IMR-90 (cell line): ENCODE measurements at regions not wholly inside any gene's neighbourhood (a gene's known extent, or its start where the extent isn't known, plus 50 kb on each side); places are given as distances from the start of the nearest gene placed in this dataset.

Experiments used
- ATAC-seq: fragments of 200-7000 bp; cut with Tn5 transposase; 2 replicates; pipeline ENCODE4 v1.9.1; 2020; ENCODE audit warnings: low read depth, mild to moderate bottlenecking, moderate library complexity
- BruUV-seq: library from RNA; stranded (reverse); fragments of 400-500 nt; replicated peaks from 2 replicates; lab custom pipeline; 2021; lab: Mats Ljungman, UMichigan
- CTCF ChIA-PET: fragments of 300-600 bp; formaldehyde crosslinking; extraction: SDS; loops from one replicate; lab custom pipeline; 2021; ENCODE audit warnings: antibody characterized with exemption; lab: Yijun Ruan, JAX
- POLR2A ChIA-PET: fragments of 300-600 bp; sonication (Branson Sonifier 250); formaldehyde crosslinking; loops from one replicate; lab custom pipeline; 2022; ENCODE audit warnings: antibody characterized with exemption; ENCODE audit not compliant: unreplicated experiment; lab: Charles Lee
- DNase-seq: peaks from one replicate; pipeline ENCODE4 v3.0.0; 2013
- H2AFZ ChIP-seq: replicated peaks from 2 replicates; pipeline ENCODE3; 2013; ENCODE audit warnings: low read length, mild to moderate bottlenecking; ENCODE audit not compliant: poor library complexity
- H2AK5ac ChIP-seq: 2 replicates; pipeline ENCODE4 v1.6.1; 2013; ENCODE audit warnings: low read depth, low read length, inconsistent platforms
- H2AK9ac ChIP-seq: replicated peaks from 2 replicates; pipeline ENCODE3; 2013; ENCODE audit warnings: mild to moderate bottlenecking, low read depth, low read length, moderate library complexity; ENCODE audit not compliant: poor library complexity
- H2BK120ac ChIP-seq: 2 replicates; pipeline ENCODE4 v1.6.1; 2013; ENCODE audit warnings: low read depth, low read length, inconsistent platforms
- H2BK15ac ChIP-seq: 3 replicates; pipeline ENCODE4 v1.6.1; 2013; ENCODE audit warnings: low read depth, low read length, inconsistent platforms
- H2BK20ac ChIP-seq: 2 replicates; pipeline ENCODE4 v1.6.1; 2013; ENCODE audit warnings: low read depth, mild to moderate bottlenecking, inconsistent platforms, low read length, moderate library complexity
- H2BK5ac ChIP-seq: 2 replicates; pipeline ENCODE4 v1.6.1; 2013; ENCODE audit warnings: mild to moderate bottlenecking, low read depth, low read length, inconsistent platforms; ENCODE audit not compliant: poor library complexity, severe bottlenecking
- H3K14ac ChIP-seq: replicated peaks from 2 replicates; pipeline ENCODE4 v1.6.1; 2013; ENCODE audit warnings: low read depth, low read length, inconsistent platforms
- H3K18ac ChIP-seq: 2 replicates; pipeline ENCODE4 v1.6.1; 2013; ENCODE audit warnings: low read depth, low read length, control low read depth
- H3K23ac ChIP-seq: 2 replicates; pipeline ENCODE4 v1.6.1; 2013; ENCODE audit warnings: low read depth, low read length, inconsistent platforms
- H3K27ac ChIP-seq: 2 replicates; pipeline ENCODE4 v1.5.1; 2013; ENCODE audit warnings: mild to moderate bottlenecking, control low read depth, low read length; ENCODE audit not compliant: insufficient read depth
- H3K27me3 ChIP-seq: 2 replicates; pipeline ENCODE4 v1.6.1; 2013; ENCODE audit warnings: low read length; ENCODE audit not compliant: control insufficient read depth, insufficient read depth
- H3K36me3 ChIP-seq: 2 replicates; pipeline ENCODE4 v1.6.1; 2013; ENCODE audit warnings: low read length, mixed read lengths; ENCODE audit not compliant: control insufficient read depth, insufficient read depth
- H3K4ac ChIP-seq: 2 replicates; pipeline ENCODE4 v1.6.1; 2013; ENCODE audit warnings: low read depth, low read length, inconsistent platforms
- H3K4me1 ChIP-seq: 2 replicates; pipeline ENCODE4 v1.6.1; 2013; ENCODE audit warnings: low read length, mixed read lengths; ENCODE audit not compliant: control insufficient read depth, insufficient read depth
- H3K4me2 ChIP-seq: 2 replicates; pipeline ENCODE4 v1.6.1; 2013; ENCODE audit warnings: low read depth, mild to moderate bottlenecking, control low read depth, low read length, moderate library complexity
- H3K4me3 ChIP-seq: 2 replicates; pipeline ENCODE4 v1.5.1; 2013; ENCODE audit warnings: low read depth, mild to moderate bottlenecking, control low read depth, low read length, moderate library complexity; ENCODE audit not compliant: insufficient read depth
- H3K56ac ChIP-seq: 2 replicates; pipeline ENCODE4 v1.6.1; 2013; ENCODE audit warnings: low read length, inconsistent platforms; ENCODE audit not compliant: insufficient read depth; ENCODE audit errors: extremely low read depth
- H3K79me1 ChIP-seq, 2 experiments: 2 replicates each; pipeline ENCODE4 v1.6.1; 2013; ENCODE audit warnings: low read length in 2 of 2, inconsistent platforms in 1 of 2, low read depth in 1 of 2
- H3K9ac ChIP-seq: 2 replicates; pipeline ENCODE4 v1.6.1; 2013; ENCODE audit warnings: low read depth, low read length, control low read depth
- H3K9me1 ChIP-seq: 2 replicates; pipeline ENCODE4 v1.6.1; 2013; ENCODE audit warnings: low read length, inconsistent platforms; ENCODE audit not compliant: insufficient read depth
- H3K9me3 ChIP-seq: 2 replicates; pipeline ENCODE4 v1.6.1; 2013; ENCODE audit warnings: low read length; ENCODE audit not compliant: control insufficient read depth, insufficient read depth
- H4K20me1 ChIP-seq: 2 replicates; pipeline ENCODE4 v1.6.1; 2013; ENCODE audit warnings: low read length, inconsistent platforms; ENCODE audit not compliant: insufficient read depth
- H4K5ac ChIP-seq: 2 replicates; pipeline ENCODE4 v1.6.1; 2013; ENCODE audit warnings: mild to moderate bottlenecking, low read depth, low read length, control low read depth
- H4K8ac ChIP-seq, 2 experiments: 2 replicates each; pipeline ENCODE4 v1.6.1; 2013; ENCODE audit warnings: low read depth in 2 of 2, low read length in 2 of 2, control low read depth in 1 of 2, inconsistent platforms in 1 of 2
- H4K91ac ChIP-seq: 2 replicates; pipeline ENCODE4 v1.6.1; 2013; ENCODE audit warnings: low read depth, low read length, inconsistent platforms; ENCODE audit not compliant: insufficient read depth
- CEBPB ChIP-seq: IDR thresholded peaks from 2 replicates; pipeline ENCODE4 v1.6.1; 2012; ENCODE audit warnings: low read depth, low read length, improper control_type of control experiment
- CHD1 ChIP-seq: IDR thresholded peaks from 2 replicates; pipeline ENCODE4 v1.6.1; 2012; ENCODE audit warnings: low read depth, low read length, improper control_type of control experiment
- ELK1 ChIP-seq: fragments of 150-350 bp; IDR thresholded peaks from 2 replicates; pipeline ENCODE4 v1.6.1; 2016; ENCODE audit warnings: low read depth, mild to moderate bottlenecking, low read length, moderate library complexity, borderline replicate concordance
- MAZ ChIP-seq: IDR thresholded peaks from 2 replicates; pipeline ENCODE4 v1.6.1; 2012; ENCODE audit warnings: low read depth, mild to moderate bottlenecking, low read length, improper control_type of control experiment, moderate library complexity, borderline replicate concordance
- POLR2A ChIP-seq: IDR thresholded peaks from 2 replicates; pipeline ENCODE4 v1.6.1; 2012; ENCODE audit warnings: mild to moderate bottlenecking, low read depth, low read length
- RCOR1 ChIP-seq: IDR thresholded peaks from 2 replicates; pipeline ENCODE4 v1.6.1; 2012; ENCODE audit warnings: mild to moderate bottlenecking, low read length, improper control_type of control experiment; ENCODE audit not compliant: insufficient replicate concordance
- WGBS, 2 experiments: methylation state at CpG; one replicate each; pipeline versions ENCODE4 v1.1.5 to v1.1.7; 2013; ENCODE audit warnings: missing lambda C conversion rate in 2 of 2; ENCODE audit not compliant: insufficient read length in 1 of 2; ENCODE audit errors: extremely low coverage in 2 of 2; 5-methylcytosine and 5-hydroxymethylcytosine counted together
- dilution Hi-C: fragments of 300-500 bp; cut with HindIII; formaldehyde crosslinking; loops from one replicate; pipeline ENCODE4 v1.14.3; 2018; ENCODE audit warnings: low sequenced_read_pairs; ENCODE audit not compliant: unreplicated experiment
- in situ Hi-C: fragments of 300-500 bp; cut with MboI; formaldehyde crosslinking; loops from 3 replicates; pipeline ENCODE4 v1.14.3; 2019; ENCODE audit warnings: low sequenced_read_pairs, inconsistent platforms, mixed read lengths
- intact Hi-C: fragments of 100-400 bp; cut with micrococcal nuclease; formaldehyde crosslinking; loops from 2 replicates; pipeline ENCODE4 v1.10.0; 2022

- in situ Hi-C loops (no loop called here), intact Hi-C loops (no loop called here), dilution Hi-C loops (no loop called here)
- H2BK120ac ChIP-seq = no peak overlapping the region
- no peak overlapping the region for H3K14ac ChIP-seq
- H3K9me1 ChIP-seq = no peaks in the 10 kb centered on the region
- ATAC-seq (no peak), DNase-seq (no peak)
- no peak overlapping the region for H4K91ac ChIP-seq
- H4K8ac ChIP-seq = no peak overlapping the region
- H3K18ac ChIP-seq = no peak overlapping the region
- H2AK9ac ChIP-seq = no peak overlapping the region
- H2AFZ ChIP-seq = no peak overlapping the region
- no peak overlapping the region for H3K4me3 ChIP-seq
- no peak overlapping the region for H3K9ac ChIP-seq
- no peaks in the 10 kb centered on the region for H3K4me1 ChIP-seq
- TF ChIP-seq POLR2A = no peak
- TF ChIP-seq CHD1 = no peak
- no peak for TF ChIP-seq ELK1
- TF ChIP-seq RCOR1 = no peak
- TF ChIP-seq CEBPB = no peak
- TF ChIP-seq MAZ = no peak
- H3K4ac ChIP-seq = no peak overlapping the region
- no peak overlapping the region for H3K4me2 ChIP-seq
- H3K79me1 ChIP-seq = no peaks in the 10 kb centered on the region
- CTCF ChIA-PET = no interaction called here
- no peaks in the 10 kb centered on the region for H4K20me1 ChIP-seq
- H3K27me3 ChIP-seq = no peaks in the 10 kb centered on the region
- BruUV-seq = no TSS peak
- peaks cover 65% of the 10 kb centered on the region for H3K9me3 ChIP-seq
- H2BK15ac ChIP-seq = no peak overlapping the region
- no peak overlapping the region for H3K23ac ChIP-seq
- no peaks in the 10 kb centered on the region for H3K36me3 ChIP-seq
- H2AK5ac ChIP-seq = no peak overlapping the region
- H2BK20ac ChIP-seq = no peak overlapping the region
- H3K27ac ChIP-seq = no peak overlapping the region
- WGBS, 2 experiments = 43% methylated on average over 4 of the region's 13 CpGs; no CpG with 5 or more reads in 1 of the 2 experiments
- no peak overlapping the region for H2BK5ac ChIP-seq
- POLR2A ChIA-PET = no interaction called here
- no peak overlapping the region for H3K56ac ChIP-seq
- H4K5ac ChIP-seq = no peak overlapping the region
Observed at GRCh38 chr13:111917086-111917485, 149.9 kb upstream of the SOX1 start.
